HG03039 (cell line): ENCODE measurements at regions not wholly inside any gene's neighbourhood (a gene's known extent, or its start where the extent isn't known, plus 50 kb on each side); places are given as distances from the start of the nearest gene placed in this dataset.
"Not testable (repeated sequence)": the region's sequence is repeated elsewhere in the genome, so short reads cannot be mapped to it uniquely, and the experiment has no call there.

Experiments
- ATAC-seq: cut with Tn5 transposase; IDR thresholded peaks from one replicate; pipeline ENCODE4 v1.9.1; 2021; ENCODE audit warnings: mild to moderate bottlenecking, moderate library complexity; ENCODE audit not compliant: unreplicated experiment

- ATAC-seq = not testable (repeated sequence)
These were observed 1296.3 kb upstream of the PCDH20 start for GRCh38 chr13:62711948-62712347.

GRCh38 chr13:62710787-62711186 lies 1295.1 kb upstream of the PCDH20 start:
- no peak for ATAC-seq

- no peak for ATAC-seq
These were observed 1290.4 kb upstream of the PCDH20 start for GRCh38 chr13:62706048-62706447.

- ATAC-seq = no peak
These were observed 1289.2 kb upstream of the PCDH20 start for GRCh38 chr13:62704875-62705274.

- no peak for ATAC-seq
These were observed 1286.9 kb upstream of the PCDH20 start for GRCh38 chr13:62702502-62702901.

- no peak for ATAC-seq
These were observed 1282.1 kb upstream of the PCDH20 start for GRCh38 chr13:62697701-62698100.

GRCh38 chr13:62696490-62696889 lies 1280.8 kb upstream of the PCDH20 start:
- no peak for ATAC-seq

- no peak for ATAC-seq
These were observed 1272.1 kb upstream of the PCDH20 start for GRCh38 chr13:62687732-62688131.

- no peak for ATAC-seq
These were observed 1268.7 kb upstream of the PCDH20 start for GRCh38 chr13:62684359-62684758.

- ATAC-seq = no peak
These were observed 1267.1 kb upstream of the PCDH20 start for GRCh38 chr13:62682788-62683187.

GRCh38 chr13:62678039-62678438 lies 1262.4 kb upstream of the PCDH20 start:
- no peak for ATAC-seq

GRCh38 chr13:62663767-62664166 lies 1248.1 kb upstream of the PCDH20 start:
- ATAC-seq = no peak

- ATAC-seq = no peak
These were observed 1243.7 kb upstream of the PCDH20 start for GRCh38 chr13:62659365-62659764.

- no peak for ATAC-seq
These were observed 1237.7 kb upstream of the PCDH20 start for GRCh38 chr13:62653371-62653770.

GRCh38 chr13:62643799-62644524 lies 1228.3 kb upstream of the PCDH20 start:
- no peak for ATAC-seq

- ATAC-seq = no peak
These were observed 1227.4 kb upstream of the PCDH20 start for GRCh38 chr13:62643007-62643483.

- no peak for ATAC-seq
These were observed 1219.5 kb upstream of the PCDH20 start for GRCh38 chr13:62635161-62635560.

GRCh38 chr13:62633448-62633847 lies 1217.8 kb upstream of the PCDH20 start:
- ATAC-seq = no peak

- no peak for ATAC-seq
These were observed 1216.0 kb upstream of the PCDH20 start for GRCh38 chr13:62631619-62632018.

- ATAC-seq = no peak
These were observed 1215.5 kb upstream of the PCDH20 start for GRCh38 chr13:62631124-62631523.

- ATAC-seq = no peak
These were observed 1214.0 kb upstream of the PCDH20 start for GRCh38 chr13:62629618-62630017.

- ATAC-seq = no peak
These were observed 1211.6 kb upstream of the PCDH20 start for GRCh38 chr13:62627226-62627625.

GRCh38 chr13:62626771-62627170 lies 1211.1 kb upstream of the PCDH20 start:
- ATAC-seq = no peak
